Suprapubic skin (tissue), 3 donors: ENCODE measurements at regions not wholly inside any gene's neighbourhood (a gene's known extent, or its start where the extent isn't known, plus 50 kb on each side); places are given as distances from the start of the nearest gene placed in this dataset.

Experiments
- POLR2A ChIP-seq, 2 donors: fragments of 450-650 bp; IDR thresholded peaks; one replicate each; pipeline ENCODE4 v1.6.1; 2017; ENCODE audit warnings: antibody characterized with exemption in 2 of 2, mild to moderate bottlenecking in 2 of 2, moderate library complexity in 2 of 2
- TF ChIP-seq, protein P1 (sequence below), 2 donors: fragments of 200-600 bp in 1 of 2; fragments of 450-650 bp in 1 of 2; sonication (generic) in 1 of 2; IDR thresholded peaks; one replicate each; pipeline ENCODE4 v1.5.1; 2016 to 2019; ENCODE audit warnings: antibody characterized with exemption in 2 of 2, mild to moderate bottlenecking in 1 of 2, moderate library complexity in 1 of 2

DNA sequence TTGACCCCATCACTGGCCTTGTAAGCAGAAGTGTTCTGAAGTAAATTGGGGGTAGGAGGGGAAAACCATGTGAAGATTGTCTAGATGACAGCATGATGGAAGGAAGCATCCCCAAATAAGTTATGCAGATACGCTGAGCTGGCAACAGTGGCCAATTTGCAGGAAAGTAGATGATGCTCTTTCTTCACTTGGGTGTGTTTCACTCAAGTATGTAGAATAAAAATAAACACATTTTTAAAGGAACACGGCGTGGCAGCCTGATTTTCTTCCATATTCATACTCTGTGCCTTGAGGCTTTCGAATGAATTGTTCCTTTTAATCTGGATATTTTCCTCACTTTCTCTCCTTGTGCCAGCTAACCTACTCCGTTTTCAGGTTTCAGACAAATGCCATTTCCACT lies 295.5 kb upstream of the DPYD start:
- TF ChIP-seq, protein P1, sequence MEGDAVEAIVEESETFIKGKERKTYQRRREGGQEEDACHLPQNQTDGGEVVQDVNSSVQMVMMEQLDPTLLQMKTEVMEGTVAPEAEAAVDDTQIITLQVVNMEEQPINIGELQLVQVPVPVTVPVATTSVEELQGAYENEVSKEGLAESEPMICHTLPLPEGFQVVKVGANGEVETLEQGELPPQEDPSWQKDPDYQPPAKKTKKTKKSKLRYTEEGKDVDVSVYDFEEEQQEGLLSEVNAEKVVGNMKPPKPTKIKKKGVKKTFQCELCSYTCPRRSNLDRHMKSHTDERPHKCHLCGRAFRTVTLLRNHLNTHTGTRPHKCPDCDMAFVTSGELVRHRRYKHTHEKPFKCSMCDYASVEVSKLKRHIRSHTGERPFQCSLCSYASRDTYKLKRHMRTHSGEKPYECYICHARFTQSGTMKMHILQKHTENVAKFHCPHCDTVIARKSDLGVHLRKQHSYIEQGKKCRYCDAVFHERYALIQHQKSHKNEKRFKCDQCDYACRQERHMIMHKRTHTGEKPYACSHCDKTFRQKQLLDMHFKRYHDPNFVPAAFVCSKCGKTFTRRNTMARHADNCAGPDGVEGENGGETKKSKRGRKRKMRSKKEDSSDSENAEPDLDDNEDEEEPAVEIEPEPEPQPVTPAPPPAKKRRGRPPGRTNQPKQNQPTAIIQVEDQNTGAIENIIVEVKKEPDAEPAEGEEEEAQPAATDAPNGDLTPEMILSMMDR (IDR thresholded peaks at IDR 0.05), result no peak
- no peak for TF ChIP-seq POLR2A (IDR thresholded peaks at IDR 0.05)
